ENCODE measurements at regions not wholly inside any gene's neighbourhood (a gene's known extent, or its start where the extent isn't known, plus 50 kb on each side); places are given as distances from the start of the nearest gene placed in this dataset.
"Not testable (repeated sequence)": the region's sequence is repeated elsewhere in the genome, so short reads cannot be mapped to it uniquely, and the experiment has no call there.

- H3K36me3 ChIP-seq = no peaks in the 10 kb centered on the region
- intact Hi-C loops (cut with DNase I) = no loop called here
These were observed 296.3 kb upstream of the ATXN7L3B start for GRCh38 chr12:74241341-74241740.

GRCh38 chr12:74242088-74242487 lies 295.5 kb upstream of the ATXN7L3B start:
- H3K27me3 ChIP-seq = no peaks in the 10 kb centered on the region
- H3K4me3 ChIP-seq = no peak overlapping the region
- no peaks in the 10 kb centered on the region for H3K36me3 ChIP-seq
- no peak for TF ChIP-seq CTCF (IDR thresholded peaks at IDR 0.05)
- ATAC-seq (no peak), DNase-seq (no peak)
- H3K4me1 ChIP-seq = no peaks in the 10 kb centered on the region
- peaks cover 0 to 14% of the 10 kb centered on the region in 2 donors for H3K9me3 ChIP-seq
- H3K27ac ChIP-seq = no peak overlapping the region
- intact Hi-C loops (cut with DNase I) = no loop called here

More at GRCh38 chr12:74241341-74241740, 296.3 kb upstream of the ATXN7L3B start:
- Histone ChIP-seq H3K27ac (no peak overlapping the region), H3K4me1 (no peaks in the 10 kb centered on the region), H3K27me3 (no peaks in the 10 kb centered on the region), H3K9me3 (peaks cover 0 to 14% of the 10 kb centered on the region in 2 donors), H3K4me3 (no peak overlapping the region)
- TF ChIP-seq CTCF (IDR thresholded peaks at IDR 0.05) = no peak
- ATAC-seq (no peak), DNase-seq (no peak)

- H3K4me1 ChIP-seq = no peaks in the 10 kb centered on the region
- H3K27ac ChIP-seq = no peak overlapping the region
- no peak for TF ChIP-seq CTCF (IDR thresholded peaks at IDR 0.05)
- H3K4me3 ChIP-seq = no peak overlapping the region
- intact Hi-C loops (cut with DNase I) = no loop called here
- peaks cover 0 to 4% of the 10 kb centered on the region in 2 donors for H3K9me3 ChIP-seq
- H3K27me3 ChIP-seq = no peaks in the 10 kb centered on the region
- ATAC-seq (no peak), DNase-seq (no peak)
- H3K36me3 ChIP-seq = no peaks in the 10 kb centered on the region
These were observed 292.2 kb upstream of the ATXN7L3B start for GRCh38 chr12:74245458-74245857.

- intact Hi-C loops (cut with DNase I) = no loop called here
- Histone ChIP-seq H3K36me3 (no peaks in the 10 kb centered on the region), H3K27me3 (no peaks in the 10 kb centered on the region), H3K27ac (no peak overlapping the region), H3K4me3 (no peak overlapping the region), H3K9me3 (peaks cover 0 to 14% of the 10 kb centered on the region in 2 donors), H3K4me1 (no peaks in the 10 kb centered on the region)
- DNase-seq (no peak), ATAC-seq (no peak)
- no peak for TF ChIP-seq CTCF (IDR thresholded peaks at IDR 0.05)
These were observed 286.7 kb upstream of the ATXN7L3B start for GRCh38 chr12:74250891-74251290.

GRCh38 chr12:74253826-74254225 lies 283.8 kb upstream of the ATXN7L3B start:
- H3K9me3 ChIP-seq = peaks cover 0 to 14% of the 10 kb centered on the region in 2 donors
- DNase-seq; intact Hi-C loops (cut with DNase I); ATAC-seq; H3K4me3 ChIP-seq; H3K36me3 ChIP-seq; H3K4me1 ChIP-seq; H3K27ac ChIP-seq; H3K27me3 ChIP-seq: not testable (repeated sequence)

- intact Hi-C loops (cut with DNase I) = no loop called here
- DNase-seq (no peak), ATAC-seq (no peak)
- peaks cover 0 to 14% of the 10 kb centered on the region in 2 donors for H3K9me3 ChIP-seq
- TF ChIP-seq CTCF (IDR thresholded peaks at IDR 0.05) = no peak
- H3K4me1 ChIP-seq = no peaks in the 10 kb centered on the region
- no peaks in the 10 kb centered on the region for H3K27me3 ChIP-seq
- H3K4me3 ChIP-seq = no peak overlapping the region
- H3K36me3 ChIP-seq = no peaks in the 10 kb centered on the region
- no peak overlapping the region for H3K27ac ChIP-seq
These were observed 282.9 kb upstream of the ATXN7L3B start for GRCh38 chr12:74254784-74255183.
